ENCODE measurements at regions not wholly inside any gene's neighbourhood (a gene's known extent, or its start where the extent isn't known, plus 50 kb on each side); places are given as distances from the start of the nearest gene placed in this dataset.

- CTCF ChIA-PET: no interaction called here
- H3K9me3 ChIP-seq (ENCODE audit: control insufficient read depth in 1 of 2, insufficient read depth in 1 of 2, low read length in 2 of 2): no peaks in the 10 kb centered on the region
- ATAC-seq (ENCODE audit: poor library complexity) (no peak), DNase-seq (no peak)
- no peaks in the 10 kb centered on the region for H3K36me3 Mint-ChIP-seq (ENCODE audit: low read depth)
- no peak for TF ChIP-seq CTCF (IDR thresholded peaks at IDR 0.05)
- H3K4me3 Mint-ChIP-seq: no peak overlapping the region
- intact Hi-C loops (cut with DNase I, micrococcal nuclease): loop anchor here in 1 of 2 experiments (1.0 kb wide), 1 partner anchor 45 kb away; no protein-coding TSS in a partner anchor
- H3K27me3 ChIP-seq (ENCODE audit: control insufficient read depth in 1 of 2, insufficient read depth in 2 of 2, low read length in 2 of 2): no peaks in the 10 kb centered on the region
- no peak overlapping the region for H3K4me3 ChIP-seq (ENCODE audit: low read length)
- POLR2A ChIA-PET: no interaction called here
- H3K9me3 Mint-ChIP-seq: no peaks in the 10 kb centered on the region
- H3K27ac ChIP-seq (ENCODE audit: low read depth in 1 of 2, low read length in 2 of 2): no peak overlapping the region
- no peak overlapping the region for H3K27ac Mint-ChIP-seq
- H3K4me1 Mint-ChIP-seq (ENCODE audit: low read depth): no peaks in the 10 kb centered on the region
- H3K27me3 Mint-ChIP-seq: no peaks in the 10 kb centered on the region
- no peaks in the 10 kb centered on the region for H3K4me1 ChIP-seq (ENCODE audit: insufficient read depth, low read length)
- H3K36me3 ChIP-seq (ENCODE audit: insufficient read depth, low read length): no peaks in the 10 kb centered on the region
These were observed 282.7 kb downstream of the FAM181B start for GRCh38 chr11:82450996-82451395.

- Mint-ChIP-seq H3K9me3 (peaks cover 7% of the 10 kb centered on the region), H3K4me1 (ENCODE audit: low read depth) (no peaks in the 10 kb centered on the region), H3K27me3 (no peaks in the 10 kb centered on the region), H3K4me3 (no peak overlapping the region), H3K27ac (no peak overlapping the region), H3K36me3 (ENCODE audit: low read depth) (no peaks in the 10 kb centered on the region)
- peaks cover 0 to 16% of the 10 kb centered on the region in 2 experiments for H3K9me3 ChIP-seq (ENCODE audit: control insufficient read depth in 1 of 2, insufficient read depth in 1 of 2, low read length in 2 of 2)
- H3K27me3 ChIP-seq (ENCODE audit: control insufficient read depth in 1 of 2, insufficient read depth in 2 of 2, low read length in 2 of 2): no peaks in the 10 kb centered on the region
- CTCF ChIA-PET: no interaction called here
- no peaks in the 10 kb centered on the region for H3K36me3 ChIP-seq (ENCODE audit: insufficient read depth, low read length)
- H3K4me1 ChIP-seq (ENCODE audit: insufficient read depth, low read length): no peaks in the 10 kb centered on the region
- TF ChIP-seq CTCF (IDR thresholded peaks at IDR 0.05): no peak
- no peak overlapping the region for H3K27ac ChIP-seq (ENCODE audit: low read depth in 1 of 2, low read length in 2 of 2)
- ATAC-seq (ENCODE audit: poor library complexity) (no peak), DNase-seq (no peak)
- no peak overlapping the region for H3K4me3 ChIP-seq (ENCODE audit: low read length)
- intact Hi-C loops (cut with DNase I, micrococcal nuclease): loop anchor here in 1 of 2 experiments (1.0 kb wide), 1 partner anchor 44 kb away; no protein-coding TSS in a partner anchor
- POLR2A ChIA-PET: no interaction called here
These were observed 327.1 kb downstream of the FAM181B start for GRCh38 chr11:82406611-82407010.

GRCh38 chr11:82405421-82405820 is 328.2 kb downstream of the FAM181B start:
- TF ChIP-seq CTCF (IDR thresholded peaks at IDR 0.05): no peak
- ATAC-seq (ENCODE audit: poor library complexity): no peak
- intact Hi-C loops (cut with DNase I, micrococcal nuclease): no loop called here

More at GRCh38 chr11:82405421-82405820, 328.2 kb downstream of the FAM181B start:
- ChIA-PET CTCF (no interaction called here), POLR2A (no interaction called here)
- H3K4me1 Mint-ChIP-seq (ENCODE audit: low read depth): no peaks in the 10 kb centered on the region
- H3K27ac Mint-ChIP-seq: no peak overlapping the region
- peaks cover 3% of the 10 kb centered on the region for H3K9me3 Mint-ChIP-seq
- no peak for DNase-seq
- no peaks in the 10 kb centered on the region for H3K27me3 Mint-ChIP-seq
- no peak overlapping the region for H3K4me3 Mint-ChIP-seq
- H3K9me3 ChIP-seq (ENCODE audit: control insufficient read depth in 1 of 2, insufficient read depth in 1 of 2, low read length in 2 of 2): peaks cover 0 to 16% of the 10 kb centered on the region in 2 experiments
- H3K36me3 Mint-ChIP-seq (ENCODE audit: low read depth): no peaks in the 10 kb centered on the region
- H3K27ac ChIP-seq (ENCODE audit: low read depth in 1 of 2, low read length in 2 of 2): no peak overlapping the region
- no peaks in the 10 kb centered on the region for H3K4me1 ChIP-seq (ENCODE audit: insufficient read depth, low read length)
- H3K27me3 ChIP-seq (ENCODE audit: control insufficient read depth in 1 of 2, insufficient read depth in 2 of 2, low read length in 2 of 2): no peaks in the 10 kb centered on the region
- no peaks in the 10 kb centered on the region for H3K36me3 ChIP-seq (ENCODE audit: insufficient read depth, low read length)
- H3K4me3 ChIP-seq (ENCODE audit: low read length): no peak overlapping the region

Data from CD4-positive, alpha-beta T cell (primary cell).